ENCODE measurements at regions not wholly inside any gene's neighbourhood (a gene's known extent, or its start where the extent isn't known, plus 50 kb on each side); places are given as distances from the start of the nearest gene placed in this dataset.

GRCh38 chr13:107801621-107802020 is 413.7 kb downstream of the LIG4 start:
- TF ChIP-seq CTCF (tag by site-specific recombination; IDR thresholded peaks at IDR 0.05) (no peak), ZNF660 (tag by site-specific recombination; IDR thresholded peaks at IDR 0.05) (no peak), MEIS1 (CRISPR knock-in tag; IDR thresholded peaks at IDR 0.05; ENCODE audit: borderline replicate concordance) (no peak), SP7 (tag by site-specific recombination; IDR thresholded peaks at IDR 0.05) (no peak), ZNF121 (tag by site-specific recombination; IDR thresholded peaks at IDR 0.05) (no peak)
- TF ChIP-seq, protein P1, sequence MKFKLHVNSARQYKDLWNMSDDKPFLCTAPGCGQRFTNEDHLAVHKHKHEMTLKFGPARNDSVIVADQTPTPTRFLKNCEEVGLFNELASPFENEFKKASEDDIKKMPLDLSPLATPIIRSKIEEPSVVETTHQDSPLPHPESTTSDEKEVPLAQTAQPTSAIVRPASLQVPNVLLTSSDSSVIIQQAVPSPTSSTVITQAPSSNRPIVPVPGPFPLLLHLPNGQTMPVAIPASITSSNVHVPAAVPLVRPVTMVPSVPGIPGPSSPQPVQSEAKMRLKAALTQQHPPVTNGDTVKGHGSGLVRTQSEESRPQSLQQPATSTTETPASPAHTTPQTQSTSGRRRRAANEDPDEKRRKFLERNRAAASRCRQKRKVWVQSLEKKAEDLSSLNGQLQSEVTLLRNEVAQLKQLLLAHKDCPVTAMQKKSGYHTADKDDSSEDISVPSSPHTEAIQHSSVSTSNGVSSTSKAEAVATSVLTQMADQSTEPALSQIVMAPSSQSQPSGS (tag by site-specific recombination; IDR thresholded peaks at IDR 0.05; ENCODE audit: low read depth): no peak
